ENCODE measurements at regions not wholly inside any gene's neighbourhood (a gene's known extent, or its start where the extent isn't known, plus 50 kb on each side); places are given as distances from the start of the nearest gene placed in this dataset.

DNA sequence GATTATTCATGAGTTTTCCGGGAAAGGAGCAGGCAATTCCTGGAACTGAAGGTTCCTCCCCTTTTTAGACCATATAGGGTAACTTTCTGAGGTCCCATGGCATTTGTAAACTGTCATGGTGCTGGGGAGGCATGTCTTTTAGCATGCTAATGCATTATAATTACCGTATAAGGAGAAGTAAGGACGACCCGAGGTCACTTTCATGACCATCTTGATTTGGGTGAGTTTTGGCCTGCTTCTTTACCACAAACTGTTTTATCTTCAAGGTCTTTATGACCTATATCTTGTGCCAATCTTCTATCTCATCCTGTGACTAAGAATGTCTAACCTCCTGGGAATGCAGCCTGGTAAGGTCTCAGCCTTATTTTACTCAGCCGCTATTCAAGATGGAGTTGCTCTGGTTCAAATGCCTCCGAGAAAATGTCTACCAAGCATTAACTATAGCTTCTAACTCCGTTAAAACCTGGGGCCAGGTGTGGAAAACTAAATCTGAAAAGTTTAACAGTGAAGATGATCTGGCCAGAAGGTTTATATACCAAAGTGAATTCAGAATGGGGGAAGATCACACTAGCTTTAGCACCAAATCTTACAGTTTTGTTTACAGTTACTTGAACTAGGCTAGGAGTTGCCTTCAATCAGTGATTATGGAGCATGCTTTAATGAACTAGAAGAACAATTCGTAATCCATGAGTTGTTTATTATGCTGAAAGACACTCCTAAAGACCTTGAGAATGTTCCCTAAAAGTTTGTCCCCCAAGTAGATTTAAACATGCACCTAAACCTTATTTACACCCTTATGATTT is 80.0 kb upstream of the TOP1 start (continued):
- TF ChIP-seq, protein P1, sequence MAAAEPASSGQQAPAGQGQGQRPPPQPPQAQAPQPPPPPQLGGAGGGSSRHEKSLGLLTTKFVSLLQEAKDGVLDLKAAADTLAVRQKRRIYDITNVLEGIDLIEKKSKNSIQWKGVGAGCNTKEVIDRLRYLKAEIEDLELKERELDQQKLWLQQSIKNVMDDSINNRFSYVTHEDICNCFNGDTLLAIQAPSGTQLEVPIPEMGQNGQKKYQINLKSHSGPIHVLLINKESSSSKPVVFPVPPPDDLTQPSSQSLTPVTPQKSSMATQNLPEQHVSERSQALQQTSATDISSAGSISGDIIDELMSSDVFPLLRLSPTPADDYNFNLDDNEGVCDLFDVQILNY (CRISPR knock-in tag; IDR thresholded peaks at IDR 0.05): no peak
- TF ChIP-seq, protein P2, sequence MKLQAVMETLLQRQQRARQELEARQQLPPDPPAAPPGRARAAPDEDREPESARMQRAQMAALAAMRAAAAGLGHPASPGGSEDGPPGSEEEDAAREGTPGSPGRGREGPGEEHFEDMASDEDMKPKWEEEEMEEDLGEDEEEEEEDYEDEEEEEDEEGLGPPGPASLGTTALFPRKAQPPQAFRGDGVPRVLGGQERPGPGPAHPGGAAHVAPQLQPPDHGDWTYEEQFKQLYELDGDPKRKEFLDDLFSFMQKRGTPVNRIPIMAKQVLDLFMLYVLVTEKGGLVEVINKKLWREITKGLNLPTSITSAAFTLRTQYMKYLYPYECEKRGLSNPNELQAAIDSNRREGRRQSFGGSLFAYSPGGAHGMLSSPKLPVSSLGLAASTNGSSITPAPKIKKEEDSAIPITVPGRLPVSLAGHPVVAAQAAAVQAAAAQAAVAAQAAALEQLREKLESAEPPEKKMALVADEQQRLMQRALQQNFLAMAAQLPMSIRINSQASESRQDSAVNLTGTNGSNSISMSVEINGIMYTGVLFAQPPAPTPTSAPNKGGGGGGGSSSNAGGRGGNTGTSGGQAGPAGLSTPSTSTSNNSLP (IDR thresholded peaks at IDR 0.05; ENCODE audit: borderline replicate concordance, low read depth, low read length): no peak
- TF ChIP-seq PURB (CRISPR knock-in tag; IDR thresholded peaks at IDR 0.05; ENCODE audit: low read depth) (no peak), SMARCB1 (IDR thresholded peaks at IDR 0.05; ENCODE audit: insufficient read length, low read depth) (no peak), RUNX1 (IDR thresholded peaks at IDR 0.05; ENCODE audit: low read depth) (no peak), TAF7 (tag; IDR thresholded peaks at IDR 0.05) (peak; percentile 83), CHD2 (IDR thresholded peaks at IDR 0.05; ENCODE audit: low read depth, low read length) (no peak), MEF2D (tag; conservative IDR thresholded peaks at IDR 0.05; ENCODE audit: low read depth) (peak; percentile 96), ERF (CRISPR knock-in tag; IDR thresholded peaks at IDR 0.05) (0 out of 2 replicates have a peak, but pooled peaks have one; percentile 40), ZNF12 (CRISPR knock-in tag; IDR thresholded peaks at IDR 0.05) (no peak), MTA3 (IDR thresholded peaks at IDR 0.05; ENCODE audit: borderline replicate concordance) (no peak), MYNN (IDR thresholded peaks at IDR 0.05) (no peak), MYNN (CRISPR knock-in tag; IDR thresholded peaks at IDR 0.05) (no peak), MTA2 (IDR thresholded peaks at IDR 0.05; ENCODE audit: low read depth) (no peak), HNRNPUL1 (IDR thresholded peaks at IDR 0.05; ENCODE audit: low read length) (no peak), STAT5B (CRISPR knock-in tag; IDR thresholded peaks at IDR 0.05) (peak; percentile 72), ATF7 (IDR thresholded peaks at IDR 0.05) (no peak), ZNF124 (CRISPR knock-in tag; IDR thresholded peaks at IDR 0.05) (no peak), ZNF24 (IDR thresholded peaks at IDR 0.05) (no peak)
- TF ChIP-seq, protein P3, sequence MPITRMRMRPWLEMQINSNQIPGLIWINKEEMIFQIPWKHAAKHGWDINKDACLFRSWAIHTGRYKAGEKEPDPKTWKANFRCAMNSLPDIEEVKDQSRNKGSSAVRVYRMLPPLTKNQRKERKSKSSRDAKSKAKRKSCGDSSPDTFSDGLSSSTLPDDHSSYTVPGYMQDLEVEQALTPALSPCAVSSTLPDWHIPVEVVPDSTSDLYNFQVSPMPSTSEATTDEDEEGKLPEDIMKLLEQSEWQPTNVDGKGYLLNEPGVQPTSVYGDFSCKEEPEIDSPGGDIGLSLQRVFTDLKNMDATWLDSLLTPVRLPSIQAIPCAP (CRISPR knock-in tag; IDR thresholded peaks at IDR 0.05; ENCODE audit: borderline replicate concordance): no peak
- TF ChIP-seq, protein P4, sequence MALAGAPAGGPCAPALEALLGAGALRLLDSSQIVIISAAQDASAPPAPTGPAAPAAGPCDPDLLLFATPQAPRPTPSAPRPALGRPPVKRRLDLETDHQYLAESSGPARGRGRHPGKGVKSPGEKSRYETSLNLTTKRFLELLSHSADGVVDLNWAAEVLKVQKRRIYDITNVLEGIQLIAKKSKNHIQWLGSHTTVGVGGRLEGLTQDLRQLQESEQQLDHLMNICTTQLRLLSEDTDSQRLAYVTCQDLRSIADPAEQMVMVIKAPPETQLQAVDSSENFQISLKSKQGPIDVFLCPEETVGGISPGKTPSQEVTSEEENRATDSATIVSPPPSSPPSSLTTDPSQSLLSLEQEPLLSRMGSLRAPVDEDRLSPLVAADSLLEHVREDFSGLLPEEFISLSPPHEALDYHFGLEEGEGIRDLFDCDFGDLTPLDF (CRISPR knock-in tag; IDR thresholded peaks at IDR 0.05): no peak
- TF ChIP-seq, protein P5, sequence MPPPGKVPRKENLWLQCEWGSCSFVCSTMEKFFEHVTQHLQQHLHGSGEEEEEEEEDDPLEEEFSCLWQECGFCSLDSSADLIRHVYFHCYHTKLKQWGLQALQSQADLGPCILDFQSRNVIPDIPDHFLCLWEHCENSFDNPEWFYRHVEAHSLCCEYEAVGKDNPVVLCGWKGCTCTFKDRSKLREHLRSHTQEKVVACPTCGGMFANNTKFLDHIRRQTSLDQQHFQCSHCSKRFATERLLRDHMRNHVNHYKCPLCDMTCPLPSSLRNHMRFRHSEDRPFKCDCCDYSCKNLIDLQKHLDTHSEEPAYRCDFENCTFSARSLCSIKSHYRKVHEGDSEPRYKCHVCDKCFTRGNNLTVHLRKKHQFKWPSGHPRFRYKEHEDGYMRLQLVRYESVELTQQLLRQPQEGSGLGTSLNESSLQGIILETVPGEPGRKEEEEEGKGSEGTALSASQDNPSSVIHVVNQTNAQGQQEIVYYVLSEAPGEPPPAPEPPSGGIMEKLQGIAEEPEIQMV (tag; conservative IDR thresholded peaks at IDR 0.05; ENCODE audit: low read depth): peak; percentile 93
- TF ChIP-seq, protein P6, sequence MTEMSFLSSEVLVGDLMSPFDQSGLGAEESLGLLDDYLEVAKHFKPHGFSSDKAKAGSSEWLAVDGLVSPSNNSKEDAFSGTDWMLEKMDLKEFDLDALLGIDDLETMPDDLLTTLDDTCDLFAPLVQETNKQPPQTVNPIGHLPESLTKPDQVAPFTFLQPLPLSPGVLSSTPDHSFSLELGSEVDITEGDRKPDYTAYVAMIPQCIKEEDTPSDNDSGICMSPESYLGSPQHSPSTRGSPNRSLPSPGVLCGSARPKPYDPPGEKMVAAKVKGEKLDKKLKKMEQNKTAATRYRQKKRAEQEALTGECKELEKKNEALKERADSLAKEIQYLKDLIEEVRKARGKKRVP (CRISPR knock-in tag; IDR thresholded peaks at IDR 0.05): peak; percentile 76

All from K562 (cell line).